Calu3 (cell line): ENCODE measurements at regions not wholly inside any gene's neighbourhood (a gene's known extent, or its start where the extent isn't known, plus 50 kb on each side); places are given as distances from the start of the nearest gene placed in this dataset.

ENCODE experiments used
- BruUV-seq: library from RNA; stranded (reverse); fragments of 400-500 nt; replicated peaks from 2 replicates; lab custom pipeline; 2021; lab: Mats Ljungman, UMichigan
- CTCF ChIA-PET: fragments of 300-600 bp; sonication (Branson Sonifier 250); formaldehyde crosslinking; loops from one replicate; lab custom pipeline; 2022; ENCODE audit warnings: antibody characterized with exemption; lab: Charles Lee
- DNase-seq: peaks from one replicate; pipeline ENCODE4 v3.0.0; 2022
- H3K27ac Mint-ChIP-seq: one replicate; pipeline ENCODE4 v1.8.0; 2022; ENCODE audit warnings: mixed read lengths; ENCODE audit not compliant: unreplicated experiment
- H3K27me3 Mint-ChIP-seq: one replicate; pipeline ENCODE4 v1.8.0; 2022; ENCODE audit warnings: mixed read lengths; ENCODE audit not compliant: unreplicated experiment
- H3K36me3 Mint-ChIP-seq: one replicate; pipeline ENCODE4 v1.8.0; 2022; ENCODE audit warnings: mild to moderate bottlenecking, moderate library complexity, mixed read lengths; ENCODE audit not compliant: insufficient read depth, unreplicated experiment
- H3K4me1 Mint-ChIP-seq: one replicate; pipeline ENCODE4 v1.8.0; 2022; ENCODE audit warnings: mild to moderate bottlenecking, low read depth, mixed read lengths; ENCODE audit not compliant: unreplicated experiment
- H3K4me3 Mint-ChIP-seq: one replicate; pipeline ENCODE4 v1.8.0; 2022; ENCODE audit warnings: mild to moderate bottlenecking, low read depth, moderate library complexity, mixed read lengths; ENCODE audit not compliant: unreplicated experiment
- H3K9me3 Mint-ChIP-seq: one replicate; pipeline ENCODE4 v1.8.0; 2022; ENCODE audit warnings: low read depth, mixed read lengths; ENCODE audit not compliant: unreplicated experiment
- CTCF ChIP-seq: fragments of 200-600 bp; IDR thresholded peaks from one replicate; pipeline ENCODE4 v1.8.0; 2022; ENCODE audit warnings: antibody characterized with exemption; ENCODE audit not compliant: unreplicated experiment
- intact Hi-C: fragments of 100-400 bp; cut with micrococcal nuclease; formaldehyde crosslinking; loops from one replicate; pipeline ENCODE4 v1.10.0; 2022; ENCODE audit not compliant: unreplicated experiment

DNA sequence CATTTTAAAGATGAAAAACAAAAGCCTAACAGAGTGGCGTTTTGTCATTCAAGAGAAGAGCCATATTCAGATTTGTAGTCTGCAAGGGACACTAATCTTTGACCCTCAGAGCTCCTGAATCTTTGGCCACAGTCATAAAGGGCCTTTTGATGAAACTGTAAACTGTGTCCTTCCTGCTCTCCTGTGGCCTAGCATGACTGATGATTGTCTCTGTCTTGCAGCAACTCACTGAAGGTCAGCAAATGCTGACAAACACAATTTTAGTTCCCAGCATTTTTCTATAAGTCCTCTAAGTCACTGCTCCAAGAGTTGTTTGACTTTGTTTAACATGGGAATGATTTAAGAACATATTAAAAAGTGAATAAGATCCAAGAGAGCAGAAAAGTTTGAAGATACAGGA, 55.3 kb upstream of the PRELP start:
- Mint-ChIP-seq H3K27me3 (peaks cover 71% of the 10 kb centered on the region), H3K36me3 (no peaks in the 10 kb centered on the region), H3K9me3 (no peaks in the 10 kb centered on the region), H3K4me3 (no peak overlapping the region), H3K4me1 (no peaks in the 10 kb centered on the region), H3K27ac (no peak overlapping the region)
- DNase-seq: no peak
- CTCF ChIA-PET: no interaction called here
- no peak for TF ChIP-seq CTCF
- BruUV-seq: no TSS peak
- intact Hi-C loops: no loop called here

- no peaks in the 10 kb centered on the region for H3K36me3 Mint-ChIP-seq
- BruUV-seq: no TSS peak
- CTCF ChIA-PET: no interaction called here
- intact Hi-C loops: no loop called here
- no peaks in the 10 kb centered on the region for H3K4me1 Mint-ChIP-seq
- peaks cover 75% of the 10 kb centered on the region for H3K27me3 Mint-ChIP-seq
- H3K9me3 Mint-ChIP-seq: no peaks in the 10 kb centered on the region
- H3K27ac Mint-ChIP-seq: no peak overlapping the region
- H3K4me3 Mint-ChIP-seq: no peak overlapping the region
- TF ChIP-seq CTCF: no peak
- DNase-seq: no peak
Observed at GRCh38 chr1:203421246-203421645, 54.4 kb upstream of the PRELP start.

- no TSS peak for BruUV-seq
- Mint-ChIP-seq H3K27ac (no peak overlapping the region), H3K36me3 (no peaks in the 10 kb centered on the region), H3K4me3 (no peak overlapping the region), H3K4me1 (no peaks in the 10 kb centered on the region), H3K27me3 (peaks cover 84% of the 10 kb centered on the region), H3K9me3 (no peaks in the 10 kb centered on the region)
- CTCF ChIA-PET: no interaction called here
- TF ChIP-seq CTCF: no peak
- intact Hi-C loops: no loop called here
- DNase-seq: no peak
Observed at GRCh38 chr1:203422116-203422515, 53.5 kb upstream of the PRELP start.

GRCh38 chr1:203422656-203423055, 53.0 kb upstream of the PRELP start:
- TF ChIP-seq CTCF: no peak
- peaks cover 89% of the 10 kb centered on the region for H3K27me3 Mint-ChIP-seq
- intact Hi-C loops: no loop called here
- H3K36me3 Mint-ChIP-seq: no peaks in the 10 kb centered on the region
- no peaks in the 10 kb centered on the region for H3K9me3 Mint-ChIP-seq
- no peak overlapping the region for H3K4me3 Mint-ChIP-seq
- H3K4me1 Mint-ChIP-seq: no peaks in the 10 kb centered on the region
- no peak for DNase-seq
- BruUV-seq: no TSS peak
- CTCF ChIA-PET: no interaction called here
- no peak overlapping the region for H3K27ac Mint-ChIP-seq

GRCh38 chr1:203424285-203424684, 51.3 kb upstream of the PRELP start:
- no peak overlapping the region for H3K4me3 Mint-ChIP-seq
- CTCF ChIA-PET: no interaction called here
- no TSS peak for BruUV-seq
- intact Hi-C loops: no loop called here
- no peaks in the 10 kb centered on the region for H3K4me1 Mint-ChIP-seq
- no peak for DNase-seq
- peaks cover 94% of the 10 kb centered on the region for H3K27me3 Mint-ChIP-seq
- no peaks in the 10 kb centered on the region for H3K36me3 Mint-ChIP-seq
- TF ChIP-seq CTCF: no peak
- no peaks in the 10 kb centered on the region for H3K9me3 Mint-ChIP-seq
- H3K27ac Mint-ChIP-seq: no peak overlapping the region
